DMS153 (cell line): ENCODE measurements at regions not wholly inside any gene's neighbourhood (a gene's known extent, or its start where the extent isn't known, plus 50 kb on each side); places are given as distances from the start of the nearest gene placed in this dataset.
A peak's percentile ranks its signal among the peaks of the same experiment; 100 is the strongest.

Experiments
- DNase-seq: peaks from one replicate; lab custom pipeline; 2025; lab: John Stamatoyannopoulos, UW

GRCh38 chr6:169997187-169997929 lies 245.9 kb downstream of the ERMARD start:
- no peak for DNase-seq

- DNase-seq = no peak
Measured at GRCh38 chr6:169996378-169997051, 245.1 kb downstream of the ERMARD start.

- DNase-seq = no peak
Measured at GRCh38 chr6:169994739-169995138, 243.3 kb downstream of the ERMARD start.

GRCh38 chr6:169993861-169994481 lies 242.5 kb downstream of the ERMARD start:
- no peak for DNase-seq

GRCh38 chr6:169991913-169992312 lies 240.5 kb downstream of the ERMARD start:
- no peak for DNase-seq

GRCh38 chr6:169991031-169991390 lies 239.6 kb downstream of the ERMARD start:
- DNase-seq = no peak

GRCh38 chr6:169990095-169991030 lies 238.9 kb downstream of the ERMARD start:
- no peak for DNase-seq

GRCh38 chr6:169989594-169989993 lies 238.2 kb downstream of the ERMARD start:
- DNase-seq = no peak

- no peak for DNase-seq
Measured at GRCh38 chr6:169988769-169989550, 237.5 kb downstream of the ERMARD start.

- DNase-seq = no peak
Measured at GRCh38 chr6:169986848-169987498, 235.6 kb downstream of the ERMARD start.

- no peak for DNase-seq
Measured at GRCh38 chr6:169986171-169986847, 234.9 kb downstream of the ERMARD start.

GRCh38 chr6:169985121-169986015 lies 233.9 kb downstream of the ERMARD start:
- no peak for DNase-seq

- DNase-seq = peak; percentile 81
Measured at GRCh38 chr6:169984181-169985120, 233.0 kb downstream of the ERMARD start.

- no peak for DNase-seq
Measured at GRCh38 chr6:169983651-169984050, 232.2 kb downstream of the ERMARD start.

- DNase-seq = no peak
Measured at GRCh38 chr6:169982461-169983386, 231.3 kb downstream of the ERMARD start.

GRCh38 chr6:169981969-169982368 lies 230.5 kb downstream of the ERMARD start:
- DNase-seq = no peak

GRCh38 chr6:169981568-169981967 lies 230.1 kb downstream of the ERMARD start:
- no peak for DNase-seq
